Colonic mucosa (tissue), 4 donors: ENCODE measurements at regions not wholly inside any gene's neighbourhood (a gene's known extent, or its start where the extent isn't known, plus 50 kb on each side); places are given as distances from the start of the nearest gene placed in this dataset.

ENCODE experiments used
- DNase-seq: peaks from one replicate; pipeline ENCODE4 v3.0.0-alpha.2; 2020
- H3K27ac ChIP-seq: fragments of 200-600 bp; one replicate; pipeline ENCODE4 v1.8.0; 2021
- H3K27me3 ChIP-seq: fragments of 200-600 bp; one replicate; pipeline ENCODE4 v1.8.0; 2021
- H3K36me3 ChIP-seq: fragments of 200-600 bp; one replicate; pipeline ENCODE4 v1.8.0; 2021
- H3K4me1 ChIP-seq: fragments of 200-600 bp; one replicate; pipeline ENCODE4 v1.8.0; 2021; ENCODE audit warnings: mild to moderate bottlenecking
- H3K4me3 ChIP-seq: fragments of 200-600 bp; one replicate; pipeline ENCODE4 v1.8.0; 2021
- H3K9ac ChIP-seq, 2 donors: one replicate each; pipeline ENCODE4 v1.7.0; 2013; ENCODE audit warnings: control low read depth in 2 of 2, low read depth in 2 of 2, low read length in 2 of 2
- H3K9me3 ChIP-seq: fragments of 200-600 bp; one replicate; pipeline ENCODE4 v1.8.0; 2021
- CTCF ChIP-seq: fragments of 200-600 bp; IDR thresholded peaks from one replicate; pipeline ENCODE4 v1.8.0; 2022; ENCODE audit warnings: antibody characterized with exemption, mild to moderate bottlenecking
- intact Hi-C: fragments of 100-400 bp; cut with DNase I; formaldehyde crosslinking; loops from one replicate; pipeline ENCODE4 v1.14.1; 2022
- donor health status: healthy.
- donor health status: DM: no; HTN: no; CAD: no.
- donor health status: DM: no; HTN: no; CAD: no.

DNA sequence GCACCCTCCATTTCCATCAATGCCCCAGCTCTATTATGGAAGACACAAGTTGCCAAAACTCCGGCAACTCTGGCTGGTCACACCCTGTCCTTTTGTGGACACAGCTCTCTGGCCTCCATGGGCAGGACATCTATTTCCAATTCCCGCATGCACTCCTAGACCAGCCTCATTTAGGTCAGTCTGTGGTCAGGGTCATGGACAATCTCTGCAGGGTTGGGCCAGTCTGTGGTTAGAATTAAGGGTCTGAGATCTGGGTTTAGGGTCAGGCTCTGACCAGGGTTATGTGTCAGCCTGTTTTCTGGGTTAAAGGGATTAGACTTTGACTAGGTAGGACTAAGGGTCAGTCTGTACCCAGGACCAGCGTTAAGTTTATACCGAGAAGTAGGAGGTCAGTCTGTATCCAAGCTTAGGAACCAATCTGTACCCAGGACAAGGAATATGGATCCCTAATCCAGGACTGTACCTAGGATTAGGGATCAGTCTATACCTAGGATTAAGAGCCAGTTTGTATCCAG lies 82.4 kb downstream of the VEGFA start:
- Histone ChIP-seq H3K9ac (no peak overlapping the region), H3K27ac (no peak overlapping the region), H3K4me3 (no peak overlapping the region), H3K4me1 (no peaks in the 10 kb centered on the region), H3K27me3 (no peaks in the 10 kb centered on the region), H3K9me3 (no peaks in the 10 kb centered on the region), H3K36me3 (no peaks in the 10 kb centered on the region)
- intact Hi-C loops, result no loop called here
- no peak for TF ChIP-seq CTCF
- DNase-seq, result no peak

GRCh38 chr6:43851204-43851865 lies 81.3 kb downstream of the VEGFA start:
- H3K27me3 ChIP-seq, result no peaks in the 10 kb centered on the region
- no peak overlapping the region for H3K9ac ChIP-seq
- H3K27ac ChIP-seq, result no peak overlapping the region
- H3K4me3 ChIP-seq, result no peak overlapping the region
- no peaks in the 10 kb centered on the region for H3K4me1 ChIP-seq
- H3K36me3 ChIP-seq, result no peaks in the 10 kb centered on the region
- H3K9me3 ChIP-seq, result no peaks in the 10 kb centered on the region
- no peak for DNase-seq
- TF ChIP-seq CTCF, result no peak
- intact Hi-C loops, result no loop called here

- Histone ChIP-seq H3K36me3 (no peaks in the 10 kb centered on the region), H3K9me3 (no peaks in the 10 kb centered on the region), H3K9ac (no peak overlapping the region), H3K27ac (no peak overlapping the region), H3K27me3 (no peaks in the 10 kb centered on the region), H3K4me1 (no peaks in the 10 kb centered on the region), H3K4me3 (no peak overlapping the region)
- intact Hi-C loops, result no loop called here
- no peak for TF ChIP-seq CTCF
- DNase-seq, result no peak
These were observed 80.5 kb downstream of the VEGFA start for GRCh38 chr6:43850314-43851203.

GRCh38 chr6:43849844-43850243 lies 79.8 kb downstream of the VEGFA start:
- H3K4me1 ChIP-seq, result no peaks in the 10 kb centered on the region
- no peak for DNase-seq
- no peak overlapping the region for H3K27ac ChIP-seq
- no peak overlapping the region for H3K9ac ChIP-seq
- intact Hi-C loops, result no loop called here
- H3K36me3 ChIP-seq, result no peaks in the 10 kb centered on the region
- H3K9me3 ChIP-seq, result no peaks in the 10 kb centered on the region
- no peak for TF ChIP-seq CTCF
- H3K4me3 ChIP-seq, result no peak overlapping the region
- no peaks in the 10 kb centered on the region for H3K27me3 ChIP-seq

DNA sequence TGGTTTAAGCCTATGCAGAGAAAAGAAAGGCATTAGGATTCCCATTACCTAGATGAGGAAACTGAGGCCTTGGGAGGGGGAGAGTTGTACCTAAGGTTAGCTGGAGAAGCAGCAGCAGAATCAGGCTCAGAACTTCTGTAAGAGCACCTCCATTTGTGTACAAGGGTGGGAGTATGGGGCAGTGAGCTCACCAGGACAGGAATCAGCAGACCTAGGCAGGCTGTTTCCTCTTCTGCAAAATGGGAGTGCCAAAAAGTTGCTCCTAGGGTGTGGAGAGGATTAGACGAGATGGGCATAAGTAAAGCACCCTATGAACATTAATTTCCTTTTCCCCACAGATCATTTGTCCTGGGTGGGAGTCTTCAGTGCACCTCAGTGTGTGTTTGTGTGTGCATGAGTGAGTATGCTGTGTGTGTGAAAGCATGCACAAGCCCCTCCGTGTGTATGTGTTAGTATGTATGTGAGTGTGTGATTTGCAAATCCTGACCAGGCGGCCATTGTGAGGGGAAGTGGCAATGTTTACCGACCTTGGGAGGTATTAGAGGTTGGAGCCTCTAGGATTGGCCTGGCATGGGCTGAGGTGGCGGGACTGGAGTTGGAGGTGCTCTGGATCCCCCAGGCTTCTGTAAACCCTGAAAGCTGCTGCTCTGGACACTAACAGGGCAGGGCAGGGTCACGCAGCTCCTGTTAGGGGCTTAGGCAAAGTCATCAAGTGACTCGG lies 78.8 kb downstream of the VEGFA start:
- no peak for TF ChIP-seq CTCF
- H3K27me3 ChIP-seq, result no peaks in the 10 kb centered on the region
- intact Hi-C loops, result no loop called here
- no peaks in the 10 kb centered on the region for H3K4me1 ChIP-seq
- no peaks in the 10 kb centered on the region for H3K9me3 ChIP-seq
- no peaks in the 10 kb centered on the region for H3K36me3 ChIP-seq
- H3K4me3 ChIP-seq, result no peak overlapping the region
- H3K27ac ChIP-seq, result no peak overlapping the region
- H3K9ac ChIP-seq, result no peak overlapping the region
- no peak for DNase-seq
